Sigmoid colon (tissue), 6 donors: ENCODE measurements at regions not wholly inside any gene's neighbourhood (a gene's known extent, or its start where the extent isn't known, plus 50 kb on each side); places are given as distances from the start of the nearest gene placed in this dataset.

Experiments used
- DNase-seq: peaks from one replicate; pipeline ENCODE4 v3.0.0-alpha.2; 2019
- H3K27ac ChIP-seq, 4 donors: fragments of 200-600 bp; sonication (generic); one replicate each; pipeline ENCODE4 v1.5.1; 2016 to 2019; ENCODE audit warnings: mild to moderate bottlenecking in 1 of 4
- H3K27me3 ChIP-seq, 3 donors: fragments of 200-600 bp; sonication (generic); one replicate each; pipeline ENCODE4 v1.5.1; 2019; ENCODE audit warnings: mild to moderate bottlenecking in 1 of 3
- H3K36me3 ChIP-seq, 4 donors: fragments of 200-600 bp; sonication (generic); one replicate each; pipeline ENCODE4 v1.5.1; 2016 to 2019
- H3K4me1 ChIP-seq, 4 donors: fragments of 200-600 bp; sonication (generic); one replicate each; pipeline ENCODE4 v1.5.1; 2017 to 2019
- H3K4me3 ChIP-seq, 4 donors: fragments of 200-600 bp; sonication (generic); one replicate each; pipeline ENCODE4 v1.5.1; 2017 to 2019; ENCODE audit warnings: mild to moderate bottlenecking in 2 of 4, moderate library complexity in 1 of 4
- H3K9me3 ChIP-seq, 4 donors: fragments of 200-600 bp in 3 of 4; sonication (generic) in 3 of 4; one replicate each; pipeline versions ENCODE4 v1.5.1 to v1.6.1; 2013 to 2019
- EP300 ChIP-seq, 4 donors: sonication (generic); formaldehyde crosslinking; IDR thresholded peaks; one replicate each; pipeline ENCODE4 v1.6.1; 2017; ENCODE audit warnings: antibody characterized with exemption in 4 of 4
- POLR2A ChIP-seq, 2 donors: fragments of 450-650 bp; IDR thresholded peaks; one replicate each; pipeline ENCODE4 v1.6.1; 2016; ENCODE audit warnings: antibody characterized with exemption in 2 of 2, mild to moderate bottlenecking in 2 of 2, moderate library complexity in 2 of 2
- POLR2AphosphoS5 ChIP-seq, 4 donors: sonication (generic); formaldehyde crosslinking; IDR thresholded peaks; one replicate each; pipeline ENCODE4 v1.6.1; 2017; ENCODE audit warnings: antibody characterized with exemption in 4 of 4
- whole genome bisulfite sequencing, 2 donors: extraction: QIAGEN DNeasy Blood & Tissue Kit; methylation state at CpG; one replicate each; pipeline ENCODE4 v1.1.7; 2013; 5-methylcytosine and 5-hydroxymethylcytosine counted together
- intact Hi-C: fragments of 100-400 bp; cut with DNase I; formaldehyde crosslinking; loops from one replicate; pipeline ENCODE4 v1.15.1; 2023
- TF ChIP-seq, protein P1 (sequence below), 4 experiments: fragments of 450-650 bp in 3 of 4; fragments of 200-600 bp in 1 of 4; IDR thresholded peaks; one replicate each; pipeline ENCODE4 v1.5.1; 2016 to 2019; ENCODE audit warnings: antibody characterized with exemption in 4 of 4, mild to moderate bottlenecking in 3 of 4, moderate library complexity in 2 of 4
- donor health status: healthy with polysubstance abuse.
- donor health status: healthy.

DNA sequence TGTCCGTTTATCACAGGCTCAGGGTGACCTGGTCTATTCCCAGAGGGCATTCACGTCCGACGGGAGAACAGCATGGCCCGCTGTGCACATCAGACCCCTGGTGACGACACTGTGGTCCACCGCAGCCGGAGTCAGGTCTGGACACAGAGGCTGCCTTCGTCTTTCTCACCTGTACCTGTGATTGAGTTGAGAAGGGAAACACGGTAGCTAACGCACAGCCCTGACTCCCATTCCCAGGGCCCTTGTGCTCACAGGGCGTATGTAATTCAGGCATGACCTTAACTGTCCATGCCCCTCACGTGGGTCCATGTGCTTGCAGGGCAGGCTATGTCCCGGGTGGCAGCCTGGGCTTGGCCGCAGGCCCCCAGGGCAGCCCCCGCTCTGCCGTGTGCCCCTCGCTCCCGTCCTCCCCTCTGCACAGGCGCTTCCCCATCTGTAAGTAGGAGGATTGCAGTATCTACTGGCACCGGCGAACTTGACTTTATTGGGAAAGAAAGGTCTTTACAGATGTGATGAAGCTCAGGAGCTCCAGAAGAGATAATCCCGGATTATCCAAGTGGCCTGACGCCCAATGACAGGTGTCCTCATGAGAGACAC, 221.3 kb upstream of the TCERG1L start:
- Histone ChIP-seq H3K27ac (no peak overlapping the region), H3K36me3 (no peaks in the 10 kb centered on the region), H3K4me1 (no peaks in the 10 kb centered on the region), H3K9me3 (no peaks in the 10 kb centered on the region), H3K27me3 (no peaks in the 10 kb centered on the region), H3K4me3 (no peak overlapping the region)
- TF ChIP-seq, protein P1, sequence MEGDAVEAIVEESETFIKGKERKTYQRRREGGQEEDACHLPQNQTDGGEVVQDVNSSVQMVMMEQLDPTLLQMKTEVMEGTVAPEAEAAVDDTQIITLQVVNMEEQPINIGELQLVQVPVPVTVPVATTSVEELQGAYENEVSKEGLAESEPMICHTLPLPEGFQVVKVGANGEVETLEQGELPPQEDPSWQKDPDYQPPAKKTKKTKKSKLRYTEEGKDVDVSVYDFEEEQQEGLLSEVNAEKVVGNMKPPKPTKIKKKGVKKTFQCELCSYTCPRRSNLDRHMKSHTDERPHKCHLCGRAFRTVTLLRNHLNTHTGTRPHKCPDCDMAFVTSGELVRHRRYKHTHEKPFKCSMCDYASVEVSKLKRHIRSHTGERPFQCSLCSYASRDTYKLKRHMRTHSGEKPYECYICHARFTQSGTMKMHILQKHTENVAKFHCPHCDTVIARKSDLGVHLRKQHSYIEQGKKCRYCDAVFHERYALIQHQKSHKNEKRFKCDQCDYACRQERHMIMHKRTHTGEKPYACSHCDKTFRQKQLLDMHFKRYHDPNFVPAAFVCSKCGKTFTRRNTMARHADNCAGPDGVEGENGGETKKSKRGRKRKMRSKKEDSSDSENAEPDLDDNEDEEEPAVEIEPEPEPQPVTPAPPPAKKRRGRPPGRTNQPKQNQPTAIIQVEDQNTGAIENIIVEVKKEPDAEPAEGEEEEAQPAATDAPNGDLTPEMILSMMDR (IDR thresholded peaks at IDR 0.05), result no peak
- no peak for TF ChIP-seq POLR2AphosphoS5 (IDR thresholded peaks at IDR 0.05)
- no peak for TF ChIP-seq EP300 (IDR thresholded peaks at IDR 0.05)
- TF ChIP-seq POLR2A (IDR thresholded peaks at IDR 0.05), result no peak
- 88 to 90% methylated on average over 24 of the region's 24 CpGs for WGBS, 2 donors
- intact Hi-C loops, result no loop called here
- DNase-seq, result no peak

DNA sequence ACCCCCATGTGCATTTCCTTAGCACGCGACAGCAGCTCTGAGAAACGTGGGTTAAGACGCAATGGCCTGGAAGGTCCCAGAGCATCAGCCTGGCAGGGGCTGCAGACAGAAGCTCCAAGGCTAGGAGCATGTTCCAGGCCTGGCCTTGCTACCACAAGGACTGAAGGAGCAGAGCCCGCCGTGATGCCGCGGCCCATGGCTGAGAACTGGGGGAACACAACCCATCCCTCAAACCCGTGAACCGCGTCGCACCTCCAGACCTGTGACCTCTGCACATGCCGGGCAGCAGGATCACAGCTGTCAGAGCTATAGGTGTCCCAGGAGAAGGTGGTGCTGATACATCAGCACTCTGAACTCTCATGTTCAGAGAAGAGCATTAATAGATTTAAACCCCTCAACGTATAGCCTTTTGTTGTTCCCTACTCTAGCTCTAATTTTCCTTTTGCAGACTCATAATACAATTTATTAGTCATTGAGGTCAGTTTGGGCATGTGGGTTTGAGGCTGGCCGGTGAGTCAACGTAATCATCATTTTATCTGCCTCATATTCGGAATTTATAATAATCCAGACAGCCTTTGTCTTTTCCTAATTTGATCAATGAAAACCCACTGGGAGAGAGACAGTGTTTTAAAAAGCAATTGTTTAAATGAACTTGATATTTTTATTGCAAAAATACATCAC, 222.5 kb upstream of the TCERG1L start:
- no peak for TF ChIP-seq POLR2AphosphoS5 (IDR thresholded peaks at IDR 0.05)
- no peak for TF ChIP-seq EP300 (IDR thresholded peaks at IDR 0.05)
- TF ChIP-seq, protein P1 (IDR thresholded peaks at IDR 0.05), result no peak
- no peak for TF ChIP-seq POLR2A (IDR thresholded peaks at IDR 0.05)
- WGBS, 2 donors, result 87 to 90% methylated on average over 17 of the region's 17 CpGs
- Histone ChIP-seq H3K27me3 (no peaks in the 10 kb centered on the region), H3K27ac (no peak overlapping the region), H3K4me3 (no peak overlapping the region), H3K9me3 (no peaks in the 10 kb centered on the region), H3K4me1 (no peaks in the 10 kb centered on the region), H3K36me3 (no peaks in the 10 kb centered on the region)
- no peak for DNase-seq
- intact Hi-C loops, result no loop called here

DNA sequence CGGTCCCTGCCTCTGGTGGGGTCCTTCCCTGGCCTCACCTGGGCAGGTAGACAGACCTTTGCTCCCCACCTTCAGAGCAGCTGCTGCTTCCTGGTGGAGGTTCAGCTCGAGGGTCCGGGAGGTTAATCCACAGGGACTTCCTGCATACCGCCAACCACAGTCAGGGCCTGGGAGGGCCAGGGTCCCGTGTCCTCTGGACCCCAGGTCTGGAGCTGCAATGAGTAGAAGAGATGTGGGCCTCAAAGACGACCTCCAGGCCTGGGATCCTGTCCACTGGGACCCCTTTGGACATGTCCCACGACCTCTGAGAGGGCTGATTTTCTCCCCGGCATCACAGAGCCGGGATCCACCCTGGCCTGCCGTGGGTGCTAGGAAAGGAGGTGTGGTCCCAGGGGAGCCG, 223.3 kb upstream of the TCERG1L start:
- intact Hi-C loops, result no loop called here

DNA sequence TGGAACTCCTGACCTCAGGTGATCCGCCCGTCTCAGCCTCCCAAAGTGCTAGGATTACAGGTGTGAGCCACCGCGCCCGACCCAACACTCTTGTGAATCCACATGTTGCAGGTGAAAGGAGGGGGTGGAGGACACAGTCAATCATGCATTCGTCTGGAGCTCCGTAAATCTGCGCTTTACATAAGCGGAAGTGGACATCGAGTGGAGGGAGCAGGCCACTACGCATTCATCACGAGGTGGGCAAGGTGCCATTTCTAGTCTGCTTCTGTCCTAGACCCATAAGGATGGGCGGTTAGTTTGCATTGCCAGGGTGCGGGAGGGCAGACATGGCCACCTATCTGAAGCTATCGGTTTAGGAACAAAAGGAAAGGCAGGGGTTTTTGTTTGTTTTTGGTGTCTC, 225.2 kb upstream of the TCERG1L start:
- Histone ChIP-seq H3K27me3 (no peaks in the 10 kb centered on the region), H3K9me3 (no peaks in the 10 kb centered on the region), H3K36me3 (no peaks in the 10 kb centered on the region), H3K27ac (no peak overlapping the region), H3K4me3 (no peak overlapping the region), H3K4me1 (no peaks in the 10 kb centered on the region)
- TF ChIP-seq, protein P1 (IDR thresholded peaks at IDR 0.05), result no peak
- TF ChIP-seq EP300 (IDR thresholded peaks at IDR 0.05) (no peak), POLR2A (IDR thresholded peaks at IDR 0.05) (no peak), POLR2AphosphoS5 (IDR thresholded peaks at IDR 0.05) (no peak)
- DNase-seq, result no peak
- intact Hi-C loops, result no loop called here
- WGBS, 2 donors, result 87 to 89% methylated on average over 15 of the region's 15 CpGs

More for the DNA sequence above, 223.3 kb upstream of the TCERG1L start:
- WGBS, 2 donors, result 67 to 77% methylated on average over 11 of the region's 11 CpGs
- Histone ChIP-seq H3K36me3 (no peaks in the 10 kb centered on the region), H3K4me3 (no peak overlapping the region), H3K27me3 (no peaks in the 10 kb centered on the region), H3K27ac (no peak overlapping the region), H3K4me1 (no peaks in the 10 kb centered on the region), H3K9me3 (no peaks in the 10 kb centered on the region)
- no peak for DNase-seq
- TF ChIP-seq POLR2AphosphoS5 (IDR thresholded peaks at IDR 0.05) (no peak), EP300 (IDR thresholded peaks at IDR 0.05) (no peak)
- TF ChIP-seq, protein P1 (IDR thresholded peaks at IDR 0.05), result no peak
